ACHN (cell line): ENCODE measurements at regions not wholly inside any gene's neighbourhood (a gene's known extent, or its start where the extent isn't known, plus 50 kb on each side); places are given as distances from the start of the nearest gene placed in this dataset.

ENCODE experiments used
- DNase-seq: peaks from one replicate; pipeline ENCODE4 v3.0.0-alpha.2; 2015
- in situ Hi-C: cut with HindIII; loops from 2 replicates; pipeline ENCODE4 v1.10.0; 2017; ENCODE audit warnings: low sequenced_read_pairs, low pct_ligation_motif_present, low pct_unique_long_range_greater_than_20kb

DNA sequence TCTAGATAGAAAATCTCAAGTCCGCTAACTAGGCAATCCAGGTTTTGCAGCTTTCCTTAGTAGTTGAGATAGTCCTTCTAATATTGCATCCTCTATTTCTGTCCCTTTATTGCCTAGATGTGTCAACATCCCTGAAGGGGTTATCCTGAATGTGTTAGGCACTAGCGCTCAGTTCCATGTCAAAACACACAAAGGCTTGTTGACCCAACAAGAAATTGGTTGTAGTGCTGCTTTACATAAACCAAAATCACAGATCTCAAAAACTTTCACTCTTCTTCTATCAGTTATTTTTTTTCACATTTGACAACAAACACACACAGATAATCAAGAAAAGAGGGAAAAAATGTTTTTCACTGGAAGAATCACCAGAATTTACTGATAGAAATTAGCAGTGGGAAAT, 51.4 kb upstream of the SOX2 start:
- in situ Hi-C loops, result no loop called here
- no peak for DNase-seq

- no peak for DNase-seq
- in situ Hi-C loops, result no loop called here
Observed at GRCh38 chr3:181637456-181637855, 74.3 kb upstream of the SOX2 start.

DNA sequence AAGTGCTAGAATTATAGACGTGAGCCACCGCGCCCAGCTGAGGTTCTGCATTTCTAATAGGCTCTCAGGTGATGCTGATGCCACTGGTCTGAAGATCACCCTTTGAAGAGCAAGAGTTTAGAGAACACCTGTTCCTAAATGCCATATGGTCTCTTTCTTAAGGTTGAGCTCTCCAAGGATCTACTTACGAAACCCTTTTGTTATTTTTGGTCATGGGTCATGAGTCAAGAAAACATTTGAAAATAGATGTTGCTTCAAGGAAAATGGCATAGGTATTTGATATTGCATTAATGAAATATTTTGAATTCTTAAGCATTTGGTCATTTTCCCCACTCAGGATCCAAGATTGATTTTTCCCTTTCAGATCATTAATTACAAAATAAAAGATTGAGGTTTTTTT, 74.7 kb upstream of the SOX2 start:
- in situ Hi-C loops, result no loop called here

GRCh38 chr3:181635141-181635540, 76.6 kb upstream of the SOX2 start:
- DNase-seq, result no peak
- in situ Hi-C loops, result no loop called here

More for the DNA sequence above, 74.7 kb upstream of the SOX2 start:
- DNase-seq, result no peak

GRCh38 chr3:181633556-181633955, 78.2 kb upstream of the SOX2 start:
- in situ Hi-C loops, result no loop called here

DNA sequence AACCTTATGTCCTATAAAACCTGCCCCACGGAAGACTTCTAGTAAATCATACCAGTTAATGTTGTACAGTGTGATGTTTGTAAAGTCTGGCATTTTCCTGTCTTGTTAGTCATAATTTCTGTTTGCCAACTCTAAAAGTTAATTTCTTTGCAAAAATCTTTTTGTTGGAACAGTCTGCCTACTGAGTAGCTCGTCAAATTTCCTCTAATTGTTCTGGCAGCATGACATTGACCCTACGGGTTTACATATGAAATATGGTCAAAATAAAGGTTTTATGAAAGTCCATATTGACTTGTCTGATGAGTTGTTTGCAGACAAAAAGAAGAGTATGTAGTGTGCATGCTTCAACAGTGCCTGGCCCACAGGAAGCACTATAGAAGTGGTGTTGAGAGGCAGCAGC, 79.8 kb upstream of the SOX2 start:
- in situ Hi-C loops, result no loop called here
- no peak for DNase-seq

More at GRCh38 chr3:181633556-181633955, 78.2 kb upstream of the SOX2 start:
- no peak for DNase-seq

GRCh38 chr3:181630853-181631252, 80.9 kb upstream of the SOX2 start:
- in situ Hi-C loops, result no loop called here
- no peak for DNase-seq

DNA sequence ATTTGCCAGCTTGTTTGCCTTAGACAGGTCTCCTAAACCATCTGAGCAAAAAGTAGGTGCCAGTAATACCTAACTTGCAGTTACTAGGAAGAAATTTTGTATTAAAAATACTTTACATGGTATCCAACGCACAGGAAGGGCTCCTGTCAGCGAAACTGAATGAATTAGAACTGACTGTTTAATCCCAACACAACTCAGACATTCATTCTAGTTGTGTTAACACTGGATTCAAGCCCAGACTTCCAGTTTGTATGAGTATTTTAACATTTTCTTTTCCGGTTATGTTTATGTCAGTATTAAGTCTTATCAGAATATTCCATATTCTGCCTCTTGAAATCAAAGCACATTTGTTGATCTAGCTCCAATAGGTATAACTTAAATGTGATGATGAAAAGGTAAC, 82.0 kb upstream of the SOX2 start:
- DNase-seq, result no peak
- in situ Hi-C loops, result no loop called here

DNA sequence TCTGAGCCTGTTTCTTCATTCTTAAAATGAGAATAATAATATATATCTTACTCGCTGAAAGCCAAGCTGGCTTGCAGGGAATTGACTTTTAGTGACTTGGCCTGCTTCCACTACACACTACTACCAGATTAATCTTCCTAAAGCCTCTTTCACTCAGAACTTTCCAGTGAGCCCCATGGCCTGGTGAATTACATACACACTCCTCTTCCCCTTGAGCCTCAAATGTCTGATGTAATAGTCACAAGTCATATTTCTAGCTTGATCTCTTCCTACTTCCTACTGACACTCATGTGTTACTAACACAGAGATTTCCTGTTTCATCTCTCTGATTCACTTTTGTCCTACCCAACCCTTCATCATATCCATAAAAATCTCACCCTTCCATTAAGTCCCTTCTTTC, 82.7 kb upstream of the SOX2 start:
- in situ Hi-C loops, result no loop called here
- no peak for DNase-seq

DNA sequence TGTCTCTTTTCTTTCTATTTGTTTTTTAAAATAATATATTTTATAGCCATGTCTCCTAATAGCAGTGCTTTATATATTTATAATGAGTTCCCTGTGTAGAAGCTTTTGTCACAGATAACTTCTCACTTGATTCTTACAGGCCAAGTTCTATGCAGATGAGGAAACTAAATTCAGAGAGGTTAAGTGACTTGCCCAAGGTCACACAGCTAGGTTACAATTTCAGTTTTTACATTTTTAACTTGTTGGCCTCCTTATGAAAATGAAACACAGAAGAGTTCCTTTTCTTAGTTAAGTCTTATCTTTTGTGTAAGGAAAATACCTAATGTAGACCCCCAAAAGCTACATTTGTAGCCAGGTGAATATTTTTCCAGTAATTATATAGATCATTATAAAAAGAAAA, 83.3 kb upstream of the SOX2 start:
- no peak for DNase-seq
- in situ Hi-C loops, result no loop called here

GRCh38 chr3:181626036-181626435, 85.7 kb upstream of the SOX2 start:
- in situ Hi-C loops, result no loop called here
- DNase-seq, result no peak

DNA sequence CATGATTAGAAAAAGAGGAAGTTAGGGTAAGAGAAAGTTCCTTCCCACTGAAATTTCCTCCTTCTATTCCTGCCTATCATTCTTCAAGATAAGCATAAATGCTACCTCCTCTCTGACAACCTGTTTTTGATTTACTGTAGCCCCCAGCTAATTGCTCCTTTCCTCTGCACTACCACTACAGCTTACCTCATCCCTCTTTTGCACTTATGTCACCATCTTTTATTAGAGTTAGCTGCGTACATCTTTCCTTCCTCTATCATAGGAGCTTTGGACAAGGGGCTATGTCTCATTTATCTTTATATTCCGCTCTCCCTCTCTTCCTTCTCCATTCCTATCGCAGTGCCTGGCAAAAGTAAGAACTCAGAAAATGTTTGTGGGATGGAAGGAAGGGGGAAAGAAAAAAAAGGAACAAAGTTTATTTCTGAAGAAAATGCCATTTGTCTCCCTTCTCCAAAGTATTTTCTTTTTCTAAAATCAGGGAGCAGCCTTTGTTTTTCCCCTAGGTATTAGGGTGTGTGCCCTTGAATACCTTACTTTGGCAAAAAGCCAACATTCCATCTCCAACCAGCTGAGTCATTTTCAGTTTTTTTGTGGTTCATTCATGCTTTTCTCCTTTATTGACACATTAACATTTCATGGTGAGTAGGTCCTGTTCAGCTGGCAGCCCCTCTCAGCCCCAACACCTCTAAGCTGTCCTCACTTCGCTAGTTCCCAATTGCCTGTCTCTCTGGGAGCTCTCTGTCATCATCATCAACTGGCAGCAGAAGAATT, 87.6 kb upstream of the SOX2 start:
- peak; percentile 59 for DNase-seq
- in situ Hi-C loops, result no loop called here

DNA sequence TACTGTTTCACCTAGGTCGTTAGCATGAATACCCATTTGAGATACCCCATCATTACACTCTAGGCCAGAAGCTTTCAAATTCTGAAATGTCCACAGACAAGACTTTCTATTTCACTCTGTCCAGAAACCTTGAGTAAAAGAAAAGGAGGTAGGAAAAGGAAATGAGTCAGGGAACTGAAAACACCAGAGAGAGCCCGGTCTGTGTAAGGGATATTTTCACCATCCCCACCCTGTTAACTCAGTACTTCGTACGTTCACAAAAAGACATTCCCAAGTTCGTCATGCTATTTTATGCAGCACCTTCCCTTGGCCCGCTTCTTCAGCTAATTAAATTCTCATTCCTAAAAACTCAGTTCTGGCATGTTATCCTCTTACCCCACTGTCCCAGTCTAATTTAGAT, 89.4 kb upstream of the SOX2 start:
- in situ Hi-C loops, result no loop called here
- no peak for DNase-seq

GRCh38 chr3:181619897-181620296, 91.8 kb upstream of the SOX2 start:
- in situ Hi-C loops, result no loop called here

DNA sequence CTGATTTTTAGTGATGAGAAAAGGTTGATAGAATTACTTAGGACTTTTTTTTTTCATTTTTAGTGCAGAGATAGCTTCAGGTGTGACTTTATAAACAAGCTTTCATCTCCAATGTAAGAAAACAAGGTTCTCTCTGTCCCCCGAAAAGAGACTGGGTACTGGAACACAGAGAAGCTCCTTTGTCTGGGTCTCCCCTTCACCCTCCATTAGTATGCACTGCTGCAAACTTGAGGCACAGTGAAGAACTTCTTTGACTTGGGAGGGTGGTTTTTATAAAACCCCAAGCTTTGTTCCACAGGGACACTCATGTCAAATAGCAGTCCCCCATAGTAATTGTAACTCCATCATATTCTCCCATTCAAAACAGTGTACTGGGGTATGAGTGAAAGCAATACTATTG, 93.5 kb upstream of the SOX2 start:
- in situ Hi-C loops, result no loop called here
- DNase-seq, result no peak

More at GRCh38 chr3:181619897-181620296, 91.8 kb upstream of the SOX2 start:
- DNase-seq, result no peak

- in situ Hi-C loops, result no loop called here
- no peak for DNase-seq
Observed at GRCh38 chr3:181616088-181617070, 95.3 kb upstream of the SOX2 start.

DNA sequence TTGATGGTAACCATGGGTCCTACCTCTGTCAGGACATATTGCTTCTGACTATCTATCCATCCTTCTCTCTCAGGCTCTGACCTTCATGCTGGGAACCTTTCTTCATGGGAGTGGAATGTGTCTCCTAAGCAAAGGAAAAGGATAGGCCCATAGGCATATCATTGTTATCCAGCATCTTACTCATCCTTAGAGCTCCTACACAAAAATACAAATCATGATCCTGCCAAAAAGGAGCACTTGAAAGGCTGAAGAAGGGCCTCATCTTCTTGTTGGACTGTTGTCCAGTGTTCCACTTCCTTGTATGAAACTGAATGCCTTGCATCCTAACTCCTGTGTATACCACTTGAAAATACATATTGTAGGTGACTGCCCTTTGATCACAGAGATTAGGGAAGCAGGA, 96.1 kb upstream of the SOX2 start:
- DNase-seq, result no peak
- in situ Hi-C loops, result no loop called here

DNA sequence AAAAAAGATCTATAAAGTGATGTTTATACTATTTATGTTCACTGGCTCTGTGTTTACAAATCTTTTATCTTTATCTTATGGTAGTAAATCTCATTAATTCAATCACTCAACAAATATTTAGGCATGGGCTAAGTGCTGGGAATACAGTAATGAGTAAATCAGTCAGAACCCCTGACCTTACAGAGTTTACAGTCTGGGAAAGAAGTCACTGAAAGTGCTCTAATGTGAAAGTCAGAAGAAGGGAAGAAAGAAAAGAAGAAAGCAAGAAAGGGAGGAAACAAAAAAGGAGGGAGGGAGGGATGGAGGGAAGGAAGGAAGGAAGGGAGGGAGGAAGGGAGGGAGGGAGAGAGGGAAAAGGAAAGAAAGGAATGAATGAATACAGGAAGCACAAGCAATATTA, 96.8 kb upstream of the SOX2 start:
- in situ Hi-C loops, result no loop called here
- no peak for DNase-seq

DNA sequence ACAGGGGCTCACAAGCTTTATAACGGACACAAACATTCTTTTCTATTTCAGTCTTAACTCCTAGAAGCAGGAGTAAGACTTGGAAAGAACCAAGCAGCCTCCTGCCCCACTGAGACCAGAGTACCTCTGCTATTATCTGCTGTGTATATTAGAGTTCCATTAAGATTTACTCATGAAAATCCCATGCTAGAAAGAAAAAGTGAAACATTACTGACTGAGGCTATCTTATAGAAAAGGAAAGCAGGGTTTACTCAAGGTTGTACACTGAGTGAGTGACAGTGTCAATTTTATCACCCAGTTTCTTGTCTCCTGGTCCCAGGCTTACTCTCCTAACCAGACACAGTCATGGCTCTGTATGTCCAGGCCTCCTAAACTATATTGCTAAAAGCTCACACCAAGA, 97.9 kb upstream of the SOX2 start:
- in situ Hi-C loops, result no loop called here
- DNase-seq, result no peak

DNA sequence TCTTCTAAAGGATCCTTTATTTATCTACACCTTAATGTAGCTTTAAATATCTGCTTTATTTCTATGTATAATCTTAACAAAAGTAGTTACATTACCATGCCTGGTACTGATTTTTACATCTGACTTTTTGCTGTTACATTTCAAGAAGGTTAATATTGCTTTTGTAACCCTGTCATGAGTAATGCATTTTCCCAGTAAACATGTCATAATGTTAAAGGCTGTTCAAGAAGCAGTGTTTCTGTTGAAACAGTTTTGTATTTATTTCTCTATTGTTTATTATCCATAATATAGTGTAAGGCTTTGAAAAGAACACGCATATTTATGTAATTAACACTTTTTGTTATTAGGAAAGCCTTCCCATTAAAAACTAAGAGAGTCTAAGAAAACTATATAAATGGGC, 98.5 kb upstream of the SOX2 start:
- in situ Hi-C loops, result no loop called here
- DNase-seq, result no peak
